NCI-H526 (cell line): ENCODE measurements at regions not wholly inside any gene's neighbourhood (a gene's known extent, or its start where the extent isn't known, plus 50 kb on each side); places are given as distances from the start of the nearest gene placed in this dataset.

ENCODE experiments used
- DNase-seq, 2 experiments: peaks; one replicate each; lab custom pipeline; 2025; lab: John Stamatoyannopoulos, UW

DNA sequence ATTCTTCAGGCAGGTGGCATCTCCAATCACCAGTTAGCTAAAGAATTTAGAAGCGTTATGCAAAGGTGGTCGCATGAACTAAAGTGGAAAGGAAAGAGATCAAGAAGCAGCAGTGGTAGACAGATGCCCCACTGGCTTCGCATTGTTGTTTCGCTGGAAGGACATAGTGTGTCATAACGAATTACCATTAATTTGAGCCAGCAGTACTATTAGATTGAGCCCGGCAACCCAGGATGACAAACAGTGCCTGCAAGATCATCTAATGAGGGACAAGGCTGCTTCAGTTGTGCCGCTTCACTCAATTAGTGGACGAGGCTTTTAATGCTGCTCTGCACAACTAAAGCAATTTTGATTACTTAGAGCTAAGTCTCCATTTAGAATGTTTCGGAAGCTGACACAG, 274.5 kb upstream of the SOX5 start:
- DNase-seq: no peak

DNA sequence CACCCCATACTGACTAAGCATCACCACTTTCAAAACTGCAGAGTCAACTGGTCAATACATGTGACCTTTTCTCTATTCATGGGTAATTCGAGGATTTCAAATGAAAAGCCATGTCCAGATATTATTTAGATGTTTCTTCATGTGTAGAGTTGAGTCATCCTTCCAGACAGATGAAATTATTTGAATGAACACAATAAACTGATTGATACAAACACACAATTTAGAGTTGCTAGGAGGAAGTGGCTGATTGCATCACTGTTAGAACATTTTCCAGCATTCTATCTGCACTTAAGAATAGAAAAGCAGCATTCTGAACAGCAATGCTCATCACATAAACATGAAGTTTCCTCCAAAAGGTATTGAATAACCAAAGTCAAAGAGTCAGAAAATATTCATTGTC, 273.5 kb upstream of the SOX5 start:
- DNase-seq: no peak

DNA sequence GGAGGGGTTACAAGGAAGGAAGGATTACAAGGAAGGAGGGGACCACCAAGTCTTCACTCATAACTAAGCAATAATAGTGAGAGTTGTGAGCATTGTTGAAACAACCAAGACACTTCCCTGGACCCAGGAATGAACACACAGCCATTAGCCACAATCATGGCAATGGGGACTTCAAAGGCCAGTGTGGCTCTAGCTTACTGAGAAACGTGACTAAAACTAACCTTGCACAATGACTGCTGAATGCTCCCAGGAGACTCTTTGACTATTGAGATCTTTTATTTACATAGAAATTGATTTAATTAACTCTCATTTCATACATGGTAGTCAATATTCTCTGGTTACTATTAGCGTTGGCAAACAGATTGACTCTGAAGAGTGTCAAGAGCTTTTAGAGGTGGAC, 263.0 kb upstream of the SOX5 start:
- DNase-seq: no peak

DNA sequence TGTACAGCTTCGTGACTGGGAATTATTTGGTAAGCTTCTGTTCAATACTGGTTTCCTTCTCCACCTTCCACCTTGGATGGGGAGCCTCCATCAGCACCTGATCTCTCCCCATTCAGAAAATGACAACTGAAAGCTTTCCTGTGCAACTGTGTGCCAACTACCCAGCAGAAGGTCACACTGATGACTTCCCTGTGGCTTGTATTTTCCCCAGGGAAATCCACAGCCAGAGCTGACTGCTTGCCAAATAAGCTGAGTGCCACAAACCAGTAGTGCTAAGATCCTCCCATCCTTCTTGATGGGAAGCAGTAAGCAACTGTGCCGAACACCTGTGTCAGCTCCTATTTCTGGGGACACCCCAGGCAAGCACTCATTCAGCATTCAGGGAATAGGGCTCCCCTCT, 257.2 kb upstream of the SOX5 start:
- DNase-seq: no peak

DNA sequence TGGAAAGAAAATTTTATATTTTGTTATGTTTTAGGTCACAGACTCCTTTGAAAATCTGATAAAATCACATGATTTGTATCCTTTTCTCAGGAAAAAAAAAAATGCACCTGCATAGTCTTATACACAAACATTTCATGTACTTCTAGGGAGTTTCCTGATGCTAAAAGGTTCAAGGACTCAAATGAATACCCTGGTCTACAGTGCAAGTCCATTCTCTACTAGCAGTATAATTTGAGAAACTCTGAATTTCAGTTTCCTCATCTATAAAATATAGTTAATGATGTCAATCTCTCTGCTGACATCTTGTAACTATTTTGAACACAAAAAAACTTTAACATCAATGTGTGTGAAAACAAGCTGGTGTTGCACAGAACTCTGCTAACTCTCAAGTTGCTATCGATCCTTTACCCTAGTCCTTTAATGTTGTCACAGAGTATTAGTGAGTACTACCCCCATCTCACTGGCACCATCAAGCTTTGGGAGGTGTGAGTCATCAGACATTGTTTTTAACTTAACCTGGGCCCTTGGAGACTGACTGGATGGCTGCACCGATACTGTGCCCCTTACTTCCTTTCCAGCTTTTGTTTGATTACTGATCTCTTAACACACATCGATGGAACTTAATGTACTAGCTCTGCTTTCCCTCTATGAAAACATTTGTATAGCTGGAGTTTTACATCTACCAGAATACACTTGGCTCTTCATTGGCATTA, 251.9 kb upstream of the SOX5 start:
- DNase-seq: no peak

DNA sequence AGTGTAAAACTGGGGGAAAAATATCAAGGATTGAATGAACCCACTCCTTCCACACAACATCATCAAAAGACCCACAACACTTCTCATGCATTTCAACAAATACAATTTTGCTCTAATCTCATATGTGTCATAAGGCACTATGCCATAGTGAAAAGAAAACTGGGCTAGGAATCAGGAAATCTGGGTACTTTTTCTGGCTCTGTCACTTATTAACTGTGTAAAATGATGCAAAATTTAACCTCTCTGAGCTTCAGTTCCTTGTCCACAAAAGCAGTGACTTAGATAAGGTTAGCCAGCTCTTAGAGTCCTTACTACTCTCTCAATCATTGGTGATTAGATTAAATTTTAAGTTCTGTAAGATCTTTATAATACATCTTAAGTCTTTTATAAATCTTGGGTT, 250.5 kb upstream of the SOX5 start:
- no peak for DNase-seq

DNA sequence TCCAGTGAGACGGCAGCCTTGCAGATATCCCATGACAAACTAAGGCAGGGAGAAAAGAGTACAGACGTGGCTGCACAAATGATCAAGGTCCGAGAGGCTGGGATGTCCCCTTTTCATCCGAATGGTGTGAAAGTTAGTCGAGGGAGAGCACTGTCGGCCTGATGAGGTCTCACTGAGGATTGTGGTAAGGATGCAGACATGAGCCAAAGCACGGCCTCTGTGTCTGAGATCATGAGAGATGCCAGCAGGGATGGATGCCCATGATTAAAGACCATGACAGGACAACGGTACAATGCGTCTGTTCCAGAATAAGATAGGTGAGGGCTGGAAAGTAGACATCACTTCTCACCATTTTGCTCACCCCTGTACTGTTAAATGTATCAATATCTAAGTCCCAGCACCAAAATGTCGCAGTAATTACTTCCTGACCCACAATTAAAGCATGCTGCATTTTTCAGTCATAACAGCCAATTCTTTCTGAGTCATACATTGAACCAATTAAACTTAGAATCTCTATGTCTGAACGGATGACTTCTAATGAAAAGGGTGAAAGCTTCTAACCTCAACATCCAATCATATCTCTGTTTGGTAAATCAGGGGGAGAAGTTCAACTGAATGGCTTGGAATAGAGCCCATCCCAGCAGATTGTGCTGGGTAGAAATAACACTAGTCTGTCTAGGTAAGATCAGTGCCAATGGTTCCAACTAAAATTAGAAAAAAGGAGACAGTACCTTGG, 249.6 kb upstream of the SOX5 start:
- DNase-seq: no peak

DNA sequence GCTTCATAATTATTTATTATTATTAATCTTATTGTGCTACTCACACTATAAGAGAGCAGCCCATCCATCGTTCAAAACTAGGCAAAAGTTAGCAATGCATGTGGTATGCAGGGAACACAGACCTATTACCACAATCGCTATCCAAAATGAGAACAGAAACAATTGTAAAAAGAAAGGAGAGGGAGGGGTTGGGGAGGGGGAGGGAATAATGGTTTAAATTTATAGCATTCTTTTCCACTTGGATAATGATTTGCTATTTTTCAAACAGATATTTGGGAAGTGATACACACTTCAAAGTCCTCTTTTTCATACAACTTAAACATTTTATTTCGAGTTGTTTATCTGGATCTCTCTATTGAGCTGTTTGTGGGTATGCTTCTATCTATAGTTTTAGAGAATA, 248.6 kb upstream of the SOX5 start:
- no peak for DNase-seq

DNA sequence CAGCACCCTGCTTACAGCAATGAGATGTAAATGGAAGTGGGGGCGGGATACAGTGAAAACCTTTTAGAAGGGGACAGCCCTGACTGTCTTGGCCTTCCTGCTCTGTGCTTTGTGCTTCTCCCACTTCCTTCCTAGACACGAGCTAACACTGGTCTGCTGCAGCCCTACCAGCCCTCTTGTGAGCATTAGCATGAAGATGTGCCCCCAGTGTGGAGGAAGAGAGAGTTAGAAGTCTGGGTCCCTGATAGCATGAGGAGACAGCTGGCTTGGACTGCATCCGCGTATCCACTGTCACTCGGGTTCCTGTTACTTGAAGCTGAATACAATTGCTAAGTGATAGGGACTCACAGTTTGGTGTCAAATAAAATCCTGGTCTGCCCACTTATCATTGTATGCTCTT, 248.1 kb upstream of the SOX5 start:
- no peak for DNase-seq

DNA sequence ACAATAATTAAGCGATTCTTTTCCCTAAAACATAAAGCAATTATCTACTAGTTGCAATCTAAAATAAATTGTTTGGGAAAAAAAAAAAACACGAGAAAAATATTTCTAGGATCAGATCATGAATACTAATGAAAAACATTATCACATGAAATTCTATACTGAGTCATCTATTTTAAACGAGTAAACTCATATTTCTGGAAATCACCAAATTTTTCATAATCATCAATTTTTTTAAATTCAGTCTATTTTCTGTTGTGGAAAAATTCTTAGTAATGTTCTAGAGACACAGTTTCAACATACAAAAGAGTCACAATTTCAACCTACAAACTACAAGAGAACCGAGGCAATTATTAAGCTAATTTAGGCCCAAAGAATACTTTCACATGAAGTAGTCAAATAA, 245.6 kb upstream of the SOX5 start:
- DNase-seq: no peak

DNA sequence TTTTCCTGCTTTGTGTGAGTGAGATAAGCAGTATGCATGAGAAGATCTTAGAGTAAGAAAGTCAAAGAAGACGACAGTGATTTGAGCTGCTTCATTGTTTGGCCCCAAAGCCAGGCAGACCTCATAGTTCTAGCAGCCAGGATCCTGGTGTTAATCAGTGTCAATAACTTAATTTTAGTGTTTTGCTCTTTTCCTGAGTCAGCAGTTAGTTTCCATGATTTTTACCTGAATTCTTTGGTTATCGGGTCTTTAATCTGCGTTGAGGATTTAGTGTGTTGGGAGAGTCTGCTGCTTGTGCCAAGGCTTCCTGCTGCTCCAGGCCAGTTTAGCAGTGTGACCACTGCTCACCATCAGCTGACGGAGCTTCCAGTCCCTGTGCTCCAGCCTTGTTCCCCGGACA, 241.6 kb upstream of the SOX5 start:
- DNase-seq: no peak

DNA sequence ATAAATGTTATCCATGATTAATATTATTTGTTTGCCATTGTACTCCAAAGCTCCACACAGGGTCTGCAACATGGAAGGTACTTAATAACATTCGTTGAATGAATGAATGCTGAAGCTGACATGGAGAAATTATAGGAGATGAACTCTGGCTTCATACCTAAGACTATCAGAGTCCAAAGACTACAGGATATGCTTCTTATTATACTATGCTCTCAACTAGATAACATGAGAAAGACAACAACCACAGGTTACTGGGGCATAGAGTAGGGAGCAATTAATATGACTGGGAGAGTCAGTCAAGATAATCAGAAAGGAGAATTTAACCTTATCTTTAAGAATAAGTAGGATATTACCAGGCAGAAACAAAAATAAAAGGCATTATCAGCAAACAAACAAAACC, 236.3 kb upstream of the SOX5 start:
- DNase-seq: no peak

DNA sequence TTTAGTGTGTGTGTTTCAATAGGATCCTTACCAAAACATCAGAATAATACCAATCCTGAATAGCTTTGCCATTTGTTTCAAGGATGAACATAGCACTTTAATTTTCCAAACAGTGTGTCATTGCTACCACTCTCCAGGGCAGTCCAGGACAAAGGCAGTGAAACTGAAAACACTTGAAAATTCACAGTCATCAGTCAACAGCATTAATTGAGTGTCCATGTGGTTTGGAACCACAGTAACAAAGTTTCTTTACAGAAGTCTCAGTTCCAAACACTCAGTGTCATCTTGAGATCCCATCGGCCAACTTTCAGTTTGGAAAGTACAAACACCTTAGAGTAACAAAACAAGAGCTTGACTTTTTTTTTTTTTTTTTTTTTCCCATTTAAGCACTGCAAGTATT, 228.4 kb upstream of the SOX5 start:
- no peak for DNase-seq

DNA sequence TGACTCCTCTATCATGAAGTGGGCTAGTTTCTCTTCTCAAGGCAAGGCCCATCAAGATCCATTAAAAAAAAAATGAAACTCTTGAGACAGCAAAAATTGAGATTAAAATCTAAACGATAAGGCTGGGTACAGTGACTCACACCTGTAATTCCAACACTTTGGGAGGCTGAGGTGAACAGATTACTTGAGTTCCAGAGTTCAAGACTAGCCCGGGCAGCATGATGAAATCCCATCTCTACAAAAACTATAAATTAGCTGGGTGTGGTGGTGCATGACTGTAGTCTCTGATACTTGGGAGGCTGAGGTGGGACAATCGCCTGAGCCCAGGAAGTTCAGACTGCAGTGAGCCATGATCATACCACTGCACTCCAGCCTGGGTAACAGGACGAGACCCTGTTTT, 226.5 kb upstream of the SOX5 start:
- DNase-seq: no peak

DNA sequence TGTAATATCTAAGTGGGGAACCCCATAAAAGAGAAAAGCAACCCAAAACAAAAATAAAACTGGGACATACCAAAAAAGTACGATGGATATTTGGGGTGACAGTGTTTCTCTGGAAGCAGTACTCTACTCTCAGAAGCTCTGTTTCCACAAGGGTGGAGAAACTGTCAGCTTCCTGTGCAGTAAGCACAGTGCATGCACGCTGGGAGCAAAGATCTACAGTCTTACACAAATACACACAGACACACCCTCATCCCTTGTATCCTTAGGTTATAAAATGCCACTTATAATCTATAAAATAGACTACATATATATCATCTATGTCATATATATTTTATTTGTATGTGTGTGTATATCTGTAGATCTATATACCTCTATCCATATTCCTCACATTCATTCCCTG, 225.8 kb upstream of the SOX5 start:
- no peak for DNase-seq

DNA sequence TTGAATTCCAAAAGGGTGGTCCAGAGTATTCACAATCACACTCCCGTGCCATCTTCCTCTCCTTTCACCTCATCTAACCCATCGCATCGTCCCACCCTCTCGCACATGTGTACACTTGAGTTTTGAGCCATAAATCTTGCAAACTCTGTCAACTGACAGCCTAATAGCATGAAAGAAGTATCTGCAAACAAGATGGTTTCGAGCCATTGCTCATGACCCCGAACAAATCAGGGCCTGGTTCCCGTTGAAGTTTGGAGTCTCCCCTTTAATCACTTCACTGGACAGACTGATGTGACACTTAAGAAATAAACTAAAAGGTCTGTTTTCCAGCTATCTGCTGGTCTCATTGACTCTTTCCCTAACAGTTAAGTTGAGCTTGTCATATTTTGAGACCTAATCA, 223.6 kb upstream of the SOX5 start:
- no peak for DNase-seq

DNA sequence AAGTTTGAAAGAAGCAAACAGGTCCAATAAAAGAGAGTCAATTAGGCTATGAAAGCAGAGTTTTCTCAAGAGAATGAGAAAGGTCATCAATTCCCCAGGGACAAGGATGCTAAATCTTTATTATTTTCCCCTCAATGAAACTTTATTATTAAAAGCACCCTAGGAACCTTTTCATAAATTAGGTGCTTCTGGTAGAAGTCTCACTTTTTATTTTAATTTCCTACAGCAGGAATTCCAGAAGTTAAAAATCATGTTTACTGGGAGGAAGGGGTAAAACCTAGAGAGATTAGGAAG, 223.2 kb upstream of the SOX5 start:
- no peak for DNase-seq

DNA sequence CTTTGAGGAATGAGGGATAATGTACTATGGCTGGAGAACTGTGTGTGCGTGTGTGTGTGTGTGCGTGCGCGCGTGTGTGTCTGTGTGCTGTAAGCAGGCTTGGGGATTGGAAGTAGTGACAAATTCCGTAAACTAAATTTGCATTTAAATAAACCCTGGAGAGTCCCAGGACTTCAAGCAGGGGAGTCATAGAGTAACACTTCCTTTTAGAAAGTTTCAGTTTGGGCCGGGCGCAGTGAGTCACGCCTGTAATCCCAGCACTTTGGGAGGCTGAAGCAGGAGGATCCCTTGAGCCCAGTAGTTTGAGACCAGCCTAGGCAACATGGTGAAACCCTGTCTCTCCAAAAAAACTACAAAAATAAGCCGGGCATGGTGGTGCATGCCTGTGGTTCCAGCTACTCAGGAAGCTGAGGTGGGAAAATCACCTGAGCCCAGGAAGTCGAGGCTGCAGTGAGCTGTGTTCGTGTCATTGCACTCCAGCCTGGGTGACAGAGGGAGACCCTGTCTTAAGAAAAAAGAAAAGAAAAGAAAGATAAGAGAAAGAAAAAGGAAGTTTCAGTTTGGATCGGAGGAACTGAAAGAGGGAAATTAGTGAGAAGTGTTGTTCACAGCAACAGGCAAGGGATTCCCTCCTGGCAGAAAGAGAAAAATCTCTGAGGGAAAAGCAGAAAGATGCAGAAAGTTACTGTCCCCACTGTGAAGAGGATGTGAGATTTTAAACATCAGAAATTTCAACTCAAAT, 222.7 kb upstream of the SOX5 start:
- no peak for DNase-seq

DNA sequence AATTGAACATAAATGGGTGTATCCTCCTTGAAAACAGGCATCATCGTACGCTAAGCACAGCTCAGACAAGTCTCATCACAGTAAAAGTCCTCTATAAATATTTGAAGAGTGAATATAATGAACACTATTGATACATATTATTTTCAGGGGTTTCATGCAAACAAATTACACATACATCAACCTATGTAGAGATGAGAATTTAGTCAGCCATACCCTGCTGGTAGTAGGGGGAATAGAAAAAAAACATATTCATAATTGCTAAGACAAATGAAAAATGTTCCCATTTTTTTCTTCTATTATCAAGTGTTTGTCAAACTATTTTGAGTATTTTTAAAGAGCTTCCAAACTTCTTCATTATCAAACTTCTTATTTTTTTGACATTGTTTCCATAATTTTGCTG, 205.6 kb upstream of the SOX5 start:
- no peak for DNase-seq

DNA sequence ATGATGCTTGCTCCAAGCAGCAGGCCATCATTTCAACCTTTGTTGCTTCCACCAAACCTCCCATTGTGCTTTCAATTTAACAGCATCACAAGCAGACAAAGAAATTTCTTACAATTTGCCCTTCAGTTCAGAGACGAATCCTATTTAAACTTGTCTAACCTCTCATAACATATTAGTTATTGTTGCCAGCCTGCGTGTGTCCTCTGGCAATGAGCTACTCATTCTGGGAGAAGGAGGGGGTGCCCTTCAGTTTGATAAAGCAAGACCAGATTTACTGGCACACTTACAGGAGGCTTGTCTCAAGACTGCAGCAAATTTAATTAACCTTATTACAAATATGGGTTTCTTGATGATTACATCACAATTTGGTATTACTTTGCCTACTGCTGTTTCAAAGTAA, 203.6 kb upstream of the SOX5 start:
- no peak for DNase-seq

DNA sequence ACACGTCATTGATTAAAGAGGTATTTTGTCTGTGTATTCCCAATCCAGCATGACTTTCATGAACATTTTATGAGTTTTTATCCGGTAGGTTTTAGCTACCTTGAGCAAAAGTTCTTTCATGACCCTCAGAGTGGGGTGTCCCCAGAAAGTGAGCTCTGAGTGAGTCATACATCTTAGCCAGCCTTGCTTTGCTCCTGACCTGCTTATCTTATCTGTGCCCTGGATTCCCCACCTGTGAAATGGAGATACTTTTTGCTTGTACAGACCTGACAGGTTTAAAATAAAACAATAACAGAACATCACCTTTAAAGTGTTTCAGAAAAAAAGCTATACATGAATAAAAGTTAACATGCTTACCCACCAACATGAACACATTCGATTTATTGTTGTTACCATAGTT, 202.8 kb upstream of the SOX5 start:
- DNase-seq: no peak

DNA sequence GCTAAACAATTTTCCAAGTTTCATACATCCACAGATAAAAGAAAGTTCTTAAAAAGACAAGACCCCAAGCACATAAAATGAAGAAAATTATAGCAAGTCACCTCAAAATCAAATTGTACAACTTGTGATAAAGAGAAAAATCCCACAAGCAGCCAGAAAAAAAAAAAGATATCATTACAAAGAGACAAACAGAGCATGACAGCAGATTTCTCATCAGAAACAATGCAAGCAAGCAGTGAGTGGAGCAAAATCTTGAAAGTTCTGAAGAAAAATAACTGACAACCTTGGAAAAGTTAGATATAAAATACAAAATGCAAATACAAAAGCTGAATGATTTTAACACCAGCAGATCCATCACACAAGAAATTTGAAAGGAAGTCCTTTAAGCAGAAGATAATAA, 194.5 kb upstream of the SOX5 start:
- no peak for DNase-seq

DNA sequence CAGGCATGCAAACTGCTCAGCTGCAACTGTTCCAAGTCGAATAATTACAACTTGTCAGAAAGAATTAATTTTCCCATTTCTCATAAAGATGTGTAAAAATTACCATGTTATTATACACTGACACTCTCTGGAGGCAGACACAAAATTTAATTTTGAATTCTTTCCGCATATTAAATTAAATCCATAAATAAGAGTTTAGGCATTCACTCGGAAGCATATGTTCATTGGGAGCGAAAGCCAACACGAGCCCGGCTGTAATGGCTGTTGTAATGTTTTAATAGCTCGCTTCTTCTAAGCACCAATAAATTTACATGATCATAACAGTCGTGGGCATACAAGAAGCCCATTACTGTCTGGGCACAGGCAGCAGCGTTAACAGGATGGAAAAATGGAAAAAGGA, 189.6 kb upstream of the SOX5 start:
- no peak for DNase-seq

DNA sequence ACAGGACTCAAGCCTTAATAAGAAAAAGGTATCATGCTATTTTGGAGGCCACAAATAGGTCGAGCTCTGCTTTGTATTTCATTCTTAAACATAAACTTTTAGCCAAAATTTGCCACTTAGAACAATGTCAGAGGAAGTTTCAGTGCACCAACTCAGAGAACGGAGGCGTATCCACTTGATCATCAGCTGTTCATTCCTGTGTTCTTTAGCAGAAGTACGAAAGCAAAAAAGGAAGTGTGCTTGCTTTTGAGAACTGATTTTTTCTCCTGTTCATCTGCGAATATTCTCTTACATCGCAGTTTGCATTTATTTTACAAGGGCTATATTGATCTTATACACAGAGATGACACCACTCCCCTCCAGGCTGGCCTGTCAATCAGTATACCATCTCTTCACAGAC, 188.6 kb upstream of the SOX5 start:
- DNase-seq: no peak
